ENCODE measurements at regions not wholly inside any gene's neighbourhood (a gene's known extent, or its start where the extent isn't known, plus 50 kb on each side); places are given as distances from the start of the nearest gene placed in this dataset.

DNA sequence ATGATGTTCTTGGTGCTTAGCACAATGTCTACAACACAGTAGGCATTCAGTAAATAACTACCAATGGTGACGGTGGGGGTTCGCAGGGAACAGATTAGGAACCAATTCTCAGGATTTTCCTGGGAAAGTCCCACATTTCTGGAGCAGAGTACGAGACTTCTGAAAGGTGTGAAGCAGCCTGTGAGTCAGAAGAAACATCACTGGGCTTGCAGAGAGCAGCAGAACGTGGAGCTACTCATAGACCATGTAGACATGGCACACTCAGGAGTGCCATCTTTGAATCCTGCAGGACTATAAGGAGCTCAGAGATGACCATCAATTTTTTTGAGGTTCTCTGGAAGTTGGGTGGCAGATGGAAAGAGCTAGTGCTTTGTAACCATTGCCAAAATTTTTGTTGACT, 106.6 kb upstream of the ANKRD55 start:
- H4K20me1 ChIP-seq, result no peaks in the 10 kb centered on the region
- no peaks in the 10 kb centered on the region for H3K27me3 ChIP-seq
- H3K4me3 ChIP-seq, result no peak overlapping the region
- H3K9ac ChIP-seq, result no peak overlapping the region
- TF ChIP-seq Cebpa-rat (IDR thresholded peaks at IDR 0.05), result no peak
- no peak overlapping the region for H3K4me2 ChIP-seq
- H3K36me3 ChIP-seq, result peaks cover 0 to 17% (median 11%) of the 10 kb centered on the region in 11 experiments; a peak in 14 of 22 replicates
- peaks cover 21 to 99% (median 90%) of the 10 kb centered on the region in 11 experiments for H3K9me3 ChIP-seq (replicated peaks in 1 of 11)
- H3K4me1 ChIP-seq, result peaks cover 0 to 18% (median 13%) of the 10 kb centered on the region in 10 experiments; a peak in 14 of 20 replicates
- H3K27ac ChIP-seq, result no peak overlapping the region

DNA sequence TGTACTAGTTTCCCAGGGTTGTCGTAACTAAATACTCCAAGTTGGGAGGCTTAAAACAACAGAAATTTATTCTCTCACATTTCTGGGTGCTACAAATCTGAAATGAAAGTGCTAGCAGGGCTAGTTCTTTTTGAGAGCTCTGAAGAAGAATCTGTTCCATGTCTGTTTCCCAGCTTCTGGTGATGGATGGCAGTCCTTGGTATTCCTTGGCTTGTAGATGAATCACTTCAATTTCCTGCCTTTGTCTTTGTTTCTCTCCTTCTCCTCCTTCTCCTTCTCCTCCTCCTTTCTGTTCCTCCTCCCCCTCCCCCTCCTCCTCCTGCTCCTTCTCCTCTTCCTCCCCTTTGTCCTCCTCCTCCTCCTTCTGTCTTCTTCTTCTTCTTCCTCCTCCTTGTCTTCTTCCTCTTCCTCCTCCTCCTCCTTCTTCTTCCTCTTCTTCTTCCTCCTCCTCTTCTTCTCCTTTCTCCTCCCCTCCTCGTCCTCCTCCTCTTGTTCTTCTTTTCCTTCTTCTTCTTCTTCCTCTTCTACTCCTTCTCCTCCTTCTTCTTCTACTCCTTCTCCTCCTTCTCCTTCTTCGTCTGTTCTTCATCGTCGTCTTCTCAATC, 104.7 kb upstream of the ANKRD55 start:
- peaks cover 0 to 11% (median 5%) of the 10 kb centered on the region in 10 experiments; a peak in 8 of 20 replicates for H3K4me1 ChIP-seq
- H3K9me3 ChIP-seq (replicated peaks in 1 of 11), result peaks cover 37 to 99% (median 93%) of the 10 kb centered on the region in 11 experiments
- H3K36me3 ChIP-seq, result peaks cover 0 to 28% (median 18%) of the 10 kb centered on the region in 11 experiments; a peak in 15 of 22 replicates
- H3K27me3 ChIP-seq, result no peaks in the 10 kb centered on the region
- H3K9ac ChIP-seq, result no peak overlapping the region
- H3K27ac ChIP-seq, result peak overlapping the region in 1 of 11 experiments; percentile 3; a peak in 1 of 22 replicates
- TF ChIP-seq Cebpa-rat (IDR thresholded peaks at IDR 0.05), result no peak
- no peak overlapping the region for H3K4me3 ChIP-seq
- 0 out of 22 replicates have a peak overlapping the region, but pooled peaks of 1 of the 11 experiments have one; percentile 17 for H3K4me2 ChIP-seq
- H4K20me1 ChIP-seq, result no peaks in the 10 kb centered on the region

GRCh38 chr5:56335212-56335611, 102.1 kb upstream of the ANKRD55 start:
- Histone ChIP-seq H3K4me3 (peak overlapping the region in 7 of 10 experiments; percentile 9 to 33 (median 20); a peak in 6 of 20 replicates), H3K27ac (no peak overlapping the region), H3K36me3 (peaks cover 0 to 28% (median 19%) of the 10 kb centered on the region in 11 experiments; a peak in 15 of 22 replicates), H3K4me2 (no peak overlapping the region), H3K4me1 (peaks cover 12 to 25% (median 23%) of the 10 kb centered on the region in 10 experiments), H3K27me3 (no peaks in the 10 kb centered on the region), H3K9ac (no peak overlapping the region), H4K20me1 (no peaks in the 10 kb centered on the region), H3K9me3 (replicated peaks in 1 of 11) (peaks cover 38 to 84% (median 81%) of the 10 kb centered on the region in 11 experiments)
- TF ChIP-seq Cebpa-rat (IDR thresholded peaks at IDR 0.05), result no peak

DNA sequence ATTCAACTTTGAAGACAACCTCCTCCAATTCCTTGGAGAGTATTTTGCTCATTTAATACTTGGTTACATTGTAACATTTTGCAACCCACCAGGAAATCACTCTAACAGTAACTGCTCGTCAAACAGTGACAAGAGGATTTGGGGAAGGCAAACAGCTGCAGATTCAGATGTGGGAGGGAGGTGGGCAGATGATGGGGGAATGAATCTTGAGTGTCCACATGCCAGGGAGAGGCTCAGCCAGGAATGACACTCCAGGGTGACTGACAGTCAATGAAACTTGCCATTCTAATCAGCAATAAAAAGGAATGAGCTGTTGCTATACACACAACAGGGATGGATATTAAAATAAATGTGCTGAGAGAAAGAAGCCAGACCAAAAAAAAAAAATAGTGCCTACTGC, 97.7 kb upstream of the ANKRD55 start:
- Histone ChIP-seq H3K36me3 (peaks cover 0 to 26% (median 18%) of the 10 kb centered on the region in 11 experiments; a peak in 15 of 22 replicates), H3K9me3 (replicated peaks in 1 of 11) (peaks cover 27 to 41% (median 39%) of the 10 kb centered on the region in 11 experiments), H3K9ac (peak overlapping the region in 7 of 11 experiments; percentile 52 to 82 (median 79); a peak in 14 of 22 replicates), H3K27ac (peak overlapping the region in 9 of 11 experiments; percentile 43 to 95 (median 89); a peak in 18 of 22 replicates), H3K4me1 (peaks cover 55 to 69% (median 62%) of the 10 kb centered on the region in 10 experiments), H3K27me3 (no peaks in the 10 kb centered on the region), H4K20me1 (no peaks in the 10 kb centered on the region), H3K4me2 (peak overlapping the region; percentile 73 to 93 (median 78)), H3K4me3 (no peak overlapping the region)
- TF ChIP-seq Cebpa-rat (IDR thresholded peaks at IDR 0.05), result peak in 3 of 11 experiments; percentile 21 to 59 (median 54); a peak in 4 of 22 replicates

GRCh38 chr5:56330167-56330566, 97.0 kb upstream of the ANKRD55 start:
- Histone ChIP-seq H3K27me3 (no peaks in the 10 kb centered on the region), H3K4me1 (peaks cover 57 to 74% (median 67%) of the 10 kb centered on the region in 10 experiments), H3K36me3 (peaks cover 0 to 19% (median 13%) of the 10 kb centered on the region in 11 experiments; a peak in 15 of 22 replicates), H4K20me1 (no peaks in the 10 kb centered on the region), H3K27ac (peak overlapping the region in 9 of 11 experiments; percentile 43 to 95 (median 89); a peak in 19 of 22 replicates), H3K4me3 (no peak overlapping the region), H3K4me2 (peak overlapping the region; percentile 73 to 93 (median 78)), H3K9ac (peak overlapping the region in 7 of 11 experiments; percentile 52 to 82 (median 79); a peak in 14 of 22 replicates), H3K9me3 (replicated peaks in 1 of 11) (peaks cover 21 to 34% (median 32%) of the 10 kb centered on the region in 11 experiments)
- no peak for TF ChIP-seq Cebpa-rat (IDR thresholded peaks at IDR 0.05)

DNA sequence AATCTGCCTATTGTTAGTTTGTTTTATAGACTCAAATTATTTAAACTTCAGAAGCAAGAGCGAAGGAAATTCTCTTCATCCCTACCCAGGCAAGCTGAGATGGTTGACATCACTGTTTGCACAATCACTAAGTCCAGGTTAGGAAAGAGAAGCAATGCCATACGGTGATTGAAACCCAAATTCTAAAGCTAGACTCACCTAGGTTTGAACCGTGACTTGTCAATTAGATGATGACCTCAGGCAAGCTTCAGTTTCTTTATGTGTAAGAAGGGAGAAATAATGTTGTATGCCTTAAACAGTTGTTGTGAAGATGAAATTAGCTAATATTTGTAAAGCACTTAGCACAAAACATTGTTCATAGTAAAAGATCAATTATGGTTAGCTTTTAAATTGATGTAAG, 96.5 kb upstream of the ANKRD55 start:
- Histone ChIP-seq H3K4me2 (peak overlapping the region; percentile 73 to 93 (median 78)), H3K27ac (peak overlapping the region in 10 of 11 experiments; percentile 25 to 95 (median 82); a peak in 19 of 22 replicates), H3K27me3 (no peaks in the 10 kb centered on the region), H3K9me3 (replicated peaks in 1 of 11) (peaks cover 16 to 29% (median 27%) of the 10 kb centered on the region in 11 experiments), H3K4me1 (peaks cover 57 to 74% (median 67%) of the 10 kb centered on the region in 10 experiments), H3K4me3 (peak overlapping the region in 4 of 10 experiments; percentile 1 to 25 (median 14); a peak in 4 of 20 replicates), H4K20me1 (no peaks in the 10 kb centered on the region), H3K9ac (peak overlapping the region in 8 of 11 experiments; percentile 40 to 82 (median 72); a peak in 16 of 22 replicates), H3K36me3 (peaks cover 0 to 14% (median 8%) of the 10 kb centered on the region in 11 experiments; a peak in 11 of 22 replicates)
- no peak for TF ChIP-seq Cebpa-rat (IDR thresholded peaks at IDR 0.05)

- H3K4me3 ChIP-seq, result peak overlapping the region in 5 of 10 experiments; percentile 1 to 25 (median 15); a peak in 5 of 20 replicates
- peaks cover 9 to 22% (median 20%) of the 10 kb centered on the region in 11 experiments for H3K9me3 ChIP-seq (replicated peaks in 1 of 11)
- H3K4me1 ChIP-seq, result peaks cover 58 to 74% (median 68%) of the 10 kb centered on the region in 10 experiments
- peaks cover 0 to 7% (median 1%) of the 10 kb centered on the region in 11 experiments; a peak in 3 of 22 replicates for H3K36me3 ChIP-seq
- TF ChIP-seq Cebpa-rat (IDR thresholded peaks at IDR 0.05), result no peak
- H3K4me2 ChIP-seq, result peak overlapping the region; percentile 73 to 93 (median 78)
- no peaks in the 10 kb centered on the region for H4K20me1 ChIP-seq
- peak overlapping the region in 9 of 11 experiments; percentile 3 to 82 (median 64); a peak in 18 of 22 replicates for H3K9ac ChIP-seq
- peak overlapping the region in 10 of 11 experiments; percentile 25 to 95 (median 82); a peak in 20 of 22 replicates for H3K27ac ChIP-seq
- H3K27me3 ChIP-seq, result no peaks in the 10 kb centered on the region
These were observed 95.8 kb upstream of the ANKRD55 start for GRCh38 chr5:56328753-56329560.

GRCh38 chr5:56327809-56328208, 94.7 kb upstream of the ANKRD55 start:
- H3K4me3 ChIP-seq, result no peak overlapping the region
- peaks cover 64 to 85% (median 75%) of the 10 kb centered on the region in 10 experiments for H3K4me1 ChIP-seq
- H3K27ac ChIP-seq, result peak overlapping the region in 10 of 11 experiments; percentile 20 to 95 (median 82); a peak in 19 of 22 replicates
- H3K4me2 ChIP-seq, result peak overlapping the region; percentile 57 to 85 (median 75)
- TF ChIP-seq Cebpa-rat (IDR thresholded peaks at IDR 0.05), result no peak
- no peaks in the 10 kb centered on the region for H3K27me3 ChIP-seq
- no peaks in the 10 kb centered on the region for H4K20me1 ChIP-seq
- peaks cover 0 to 6% (median 0%) of the 10 kb centered on the region in 11 experiments; a peak in 1 of 22 replicates for H3K36me3 ChIP-seq
- H3K9ac ChIP-seq, result peak overlapping the region in 8 of 11 experiments; percentile 18 to 82 (median 58); a peak in 16 of 22 replicates
- peaks cover under 1 to 11% (median 9%) of the 10 kb centered on the region in 11 experiments; a peak in 20 of 22 replicates for H3K9me3 ChIP-seq (replicated peaks in 1 of 11)
